Gastrocnemius medialis (tissue), 4 donors: ENCODE measurements at regions not wholly inside any gene's neighbourhood (a gene's known extent, or its start where the extent isn't known, plus 50 kb on each side); places are given as distances from the start of the nearest gene placed in this dataset.

Experiments used
- ATAC-seq, 2 donors: fragments of 150-250 bp; one replicate each; pipeline ENCODE4 v1.9.1; 2016
- DNase-seq, 2 donors: peaks; one replicate each; pipeline ENCODE4 v3.0.0-alpha.2; 2019
- H3K27ac ChIP-seq, 4 donors: fragments of 200-600 bp; sonication (generic); 1 replicate in 1 of 4; 2 replicates in 3 of 4; pipeline ENCODE4 v1.5.1; 2016 to 2018; ENCODE audit warnings: mild to moderate bottlenecking in 2 of 4, moderate library complexity in 1 of 4
- H3K27me3 ChIP-seq, 3 donors: fragments of 200-600 bp; sonication (generic) in 2 of 3; 1 replicate in 1 of 3; 2 replicates in 2 of 3; pipeline versions ENCODE4 v1.5.1 to v1.6.0; 2016 to 2019; ENCODE audit warnings: mild to moderate bottlenecking in 1 of 3, moderate library complexity in 1 of 3
- H3K36me3 ChIP-seq, 2 donors: fragments of 200-600 bp; sonication (generic) in 1 of 2; one replicate each; pipeline ENCODE4 v1.5.1; 2017 to 2018
- H3K4me1 ChIP-seq, 2 donors: fragments of 200-600 bp; sonication (generic) in 1 of 2; one replicate each; pipeline ENCODE4 v1.5.1; 2016 to 2017; ENCODE audit warnings: mild to moderate bottlenecking in 2 of 2
- H3K4me3 ChIP-seq, 4 donors: fragments of 200-600 bp; sonication (generic) in 3 of 4; 1 replicate in 1 of 4; 2 replicates in 3 of 4; pipeline ENCODE4 v1.5.1; 2016 to 2019; ENCODE audit warnings: mild to moderate bottlenecking in 2 of 4
- H3K9me3 ChIP-seq, 3 donors: fragments of 200-600 bp; sonication (generic) in 2 of 3; 1 replicate in 1 of 3; 2 replicates in 2 of 3; pipeline ENCODE4 v1.5.1; 2016 to 2019
- POLR2A ChIP-seq, 2 donors: fragments of 450-650 bp; IDR thresholded peaks; one replicate each; pipeline ENCODE4 v1.6.1; 2017; ENCODE audit warnings: antibody characterized with exemption in 2 of 2, mild to moderate bottlenecking in 2 of 2, moderate library complexity in 2 of 2
- in situ Hi-C, 4 donors: fragments of 200-750 bp; cut with MboI; loops; one replicate each; pipeline versions ENCODE4 v1.15.0 to v1.8.0; 2017; ENCODE audit warnings: low sequenced_read_pairs in 4 of 4
- intact Hi-C: fragments of 100-400 bp; cut with DNase I; formaldehyde crosslinking; loops from one replicate; pipeline ENCODE4 v1.15.1; 2023; ENCODE audit warnings: low total_unique reads
- TF ChIP-seq, protein P1 (sequence below), 5 experiments: fragments of 450-650 bp in 3 of 5; fragments of 200-600 bp in 2 of 5; sonication (generic) in 2 of 5; IDR thresholded peaks in 4 of 5; conservative IDR thresholded peaks in 1 of 5; 1 replicate in 4 of 5; 2 replicates in 1 of 5; pipeline ENCODE4 v1.5.1; 2016 to 2019; ENCODE audit warnings: antibody characterized with exemption in 5 of 5, mild to moderate bottlenecking in 3 of 5, moderate library complexity in 3 of 5

DNA sequence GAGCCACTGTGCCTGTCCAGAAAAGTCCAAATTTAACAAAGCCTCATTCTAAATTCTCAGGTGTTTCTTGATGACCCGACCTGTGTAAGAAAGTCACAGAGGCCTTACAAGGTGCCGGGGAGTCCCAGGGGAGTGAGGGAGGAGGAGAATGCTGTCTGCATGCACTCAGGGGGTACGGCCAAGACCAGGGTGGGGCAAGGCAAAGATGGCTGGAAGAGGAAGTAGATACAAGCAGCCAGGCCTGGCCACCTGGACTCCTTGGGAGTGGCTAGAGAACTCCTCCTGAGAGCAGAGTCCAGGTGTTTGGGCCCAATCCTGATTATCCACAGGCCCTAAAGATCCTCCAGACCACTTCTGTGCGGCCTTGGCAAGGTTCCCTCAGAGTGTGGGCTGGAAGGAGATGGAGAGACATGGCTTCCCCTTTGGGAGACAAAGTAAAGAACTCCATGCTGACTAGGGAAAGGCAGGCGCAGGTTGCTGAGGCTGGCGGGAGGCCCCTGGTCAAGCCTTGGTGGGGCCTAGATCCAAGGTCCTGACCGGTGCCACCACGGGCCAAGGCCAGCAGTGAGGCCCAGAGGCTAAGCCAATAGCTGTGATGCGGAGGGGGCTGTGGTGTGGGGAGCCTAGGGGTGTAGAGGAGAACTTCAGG lies 74.7 kb downstream of the COPS8 start:
- Histone ChIP-seq H3K4me3 (no peak overlapping the region), H3K4me1 (peaks cover 5 to 17% of the 10 kb centered on the region in 2 donors), H3K9me3 (no peaks in the 10 kb centered on the region), H3K36me3 (no peaks in the 10 kb centered on the region), H3K27ac (peak overlapping the region; percentile 75 to 81 (median 78)), H3K27me3 (no peaks in the 10 kb centered on the region)
- no peak for DNase-seq
- intact Hi-C loops (no loop called here), in situ Hi-C loops (loop anchor here in 1 of 4 donors (10.0 kb wide), 1 partner anchor 244 kb away; no protein-coding TSS in a partner anchor)
- TF ChIP-seq POLR2A (IDR thresholded peaks at IDR 0.05) = no peak
- TF ChIP-seq, protein P1, sequence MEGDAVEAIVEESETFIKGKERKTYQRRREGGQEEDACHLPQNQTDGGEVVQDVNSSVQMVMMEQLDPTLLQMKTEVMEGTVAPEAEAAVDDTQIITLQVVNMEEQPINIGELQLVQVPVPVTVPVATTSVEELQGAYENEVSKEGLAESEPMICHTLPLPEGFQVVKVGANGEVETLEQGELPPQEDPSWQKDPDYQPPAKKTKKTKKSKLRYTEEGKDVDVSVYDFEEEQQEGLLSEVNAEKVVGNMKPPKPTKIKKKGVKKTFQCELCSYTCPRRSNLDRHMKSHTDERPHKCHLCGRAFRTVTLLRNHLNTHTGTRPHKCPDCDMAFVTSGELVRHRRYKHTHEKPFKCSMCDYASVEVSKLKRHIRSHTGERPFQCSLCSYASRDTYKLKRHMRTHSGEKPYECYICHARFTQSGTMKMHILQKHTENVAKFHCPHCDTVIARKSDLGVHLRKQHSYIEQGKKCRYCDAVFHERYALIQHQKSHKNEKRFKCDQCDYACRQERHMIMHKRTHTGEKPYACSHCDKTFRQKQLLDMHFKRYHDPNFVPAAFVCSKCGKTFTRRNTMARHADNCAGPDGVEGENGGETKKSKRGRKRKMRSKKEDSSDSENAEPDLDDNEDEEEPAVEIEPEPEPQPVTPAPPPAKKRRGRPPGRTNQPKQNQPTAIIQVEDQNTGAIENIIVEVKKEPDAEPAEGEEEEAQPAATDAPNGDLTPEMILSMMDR (IDR thresholded peaks at IDR 0.05 in 4 of 5, conservative IDR thresholded peaks at IDR 0.05 in 1 of 5) = no peak
- ATAC-seq = no peak

DNA sequence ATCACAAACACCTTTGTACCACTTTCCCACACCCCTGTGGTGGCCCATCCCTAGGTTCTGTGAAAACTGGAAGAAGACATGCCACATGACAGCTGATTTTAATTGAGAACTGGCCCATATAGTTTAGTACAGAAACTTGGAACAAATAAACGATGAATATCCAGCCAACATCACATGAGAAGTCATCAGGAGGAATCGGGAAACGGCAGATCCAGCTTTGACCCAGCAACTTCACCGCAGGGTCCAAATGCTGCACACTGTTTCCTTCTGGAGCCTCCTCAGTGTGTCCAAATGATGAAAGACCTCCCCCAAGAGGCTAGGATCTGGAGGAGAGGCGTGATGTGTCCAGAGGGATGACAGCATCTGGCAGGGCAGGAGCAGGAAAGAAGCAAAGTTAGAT lies 75.5 kb downstream of the COPS8 start:
- TF ChIP-seq, protein P1 (IDR thresholded peaks at IDR 0.05 in 4 of 5, conservative IDR thresholded peaks at IDR 0.05 in 1 of 5) = no peak
- TF ChIP-seq POLR2A (IDR thresholded peaks at IDR 0.05) = peak in 1 of 2 donors; percentile 32
- no peaks in the 10 kb centered on the region for H3K36me3 ChIP-seq
- H3K27me3 ChIP-seq = no peaks in the 10 kb centered on the region
- H3K9me3 ChIP-seq = no peaks in the 10 kb centered on the region
- DNase-seq = peak; percentile 63 to 82
- peak overlapping the region; percentile 75 to 81 (median 78) for H3K27ac ChIP-seq
- intact Hi-C loops = no loop called here
- H3K4me3 ChIP-seq = no peak overlapping the region
- in situ Hi-C loops = loop anchor here in 1 of 4 donors (10.0 kb wide), 1 partner anchor 244 kb away; no protein-coding TSS in a partner anchor
- H3K4me1 ChIP-seq = peaks cover 5 to 17% of the 10 kb centered on the region in 2 donors
- ATAC-seq = peak; percentile 55 to 72

DNA sequence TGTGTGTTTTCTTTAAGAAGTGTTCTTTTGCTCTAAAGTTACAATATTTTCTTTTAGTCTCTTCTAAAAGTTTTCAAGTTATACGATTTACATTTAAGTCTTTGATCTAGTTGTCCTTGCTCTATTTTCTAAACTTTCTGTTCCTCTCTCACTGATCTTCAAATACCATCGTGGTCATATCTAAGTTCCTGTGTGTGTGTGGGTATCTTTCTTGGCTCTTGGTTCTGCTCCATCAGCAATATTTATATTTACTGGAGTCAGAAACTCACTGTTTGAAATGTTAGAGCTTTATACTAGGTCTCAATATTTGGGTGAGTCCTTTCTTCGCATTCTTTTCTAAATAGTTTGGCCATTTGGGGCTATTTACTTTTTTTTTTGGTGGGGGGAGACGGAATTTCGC lies 77.3 kb downstream of the COPS8 start:
- ATAC-seq = no peak
- no peaks in the 10 kb centered on the region for H3K27me3 ChIP-seq
- peak overlapping the region in 1 of 4 donors; percentile 19 for H3K27ac ChIP-seq
- no peaks in the 10 kb centered on the region for H3K9me3 ChIP-seq
- DNase-seq = no peak
- intact Hi-C loops (no loop called here), in situ Hi-C loops (loop anchor here in 1 of 4 donors (10.0 kb wide), 1 partner anchor 242 kb away; no protein-coding TSS in a partner anchor)
- H3K36me3 ChIP-seq = no peaks in the 10 kb centered on the region
- no peak overlapping the region for H3K4me3 ChIP-seq
- TF ChIP-seq, protein P1 (IDR thresholded peaks at IDR 0.05 in 4 of 5, conservative IDR thresholded peaks at IDR 0.05 in 1 of 5) = no peak
- no peak for TF ChIP-seq POLR2A (IDR thresholded peaks at IDR 0.05)
- H3K4me1 ChIP-seq = peaks cover 5 to 13% of the 10 kb centered on the region in 2 donors

DNA sequence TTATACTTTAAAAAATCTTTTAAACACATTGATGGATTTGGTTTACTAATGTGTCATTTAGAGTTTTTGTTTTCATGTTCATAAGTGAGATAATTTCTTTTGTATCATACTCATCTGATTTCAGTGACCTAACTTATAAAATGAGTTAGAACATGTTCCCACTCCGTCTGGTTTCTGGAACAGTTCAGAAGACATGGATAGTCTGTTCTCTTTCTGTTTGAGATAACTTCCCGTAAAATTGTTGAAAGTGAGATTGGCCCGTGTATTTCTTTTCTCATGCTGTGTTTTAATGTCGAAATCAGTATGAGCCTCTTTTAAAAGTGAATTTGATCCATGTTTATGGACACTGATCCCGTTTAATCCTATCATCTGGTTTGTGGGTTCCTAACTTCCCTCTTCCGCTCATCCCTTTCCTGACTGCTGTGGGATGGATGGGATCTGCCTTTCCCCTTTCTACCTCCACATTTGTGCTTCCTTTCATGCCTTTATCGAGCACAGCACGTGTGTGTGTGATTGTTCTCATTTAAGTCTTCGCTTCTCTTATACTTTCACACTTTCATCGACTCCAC lies 78.9 kb downstream of the COPS8 start:
- no peak for DNase-seq
- no peaks in the 10 kb centered on the region for H3K9me3 ChIP-seq
- intact Hi-C loops (loop anchor here (5.0 kb wide), 1 partner anchor 158 kb away; no protein-coding TSS in a partner anchor), in situ Hi-C loops (loop anchor here in 1 of 4 donors (10.0 kb wide), 1 partner anchor 240 kb away; no protein-coding TSS in a partner anchor)
- H3K4me3 ChIP-seq = no peak overlapping the region
- H3K4me1 ChIP-seq = peaks cover 0 to 5% of the 10 kb centered on the region in 2 donors
- no peak for ATAC-seq
- TF ChIP-seq, protein P1 (IDR thresholded peaks at IDR 0.05 in 4 of 5, conservative IDR thresholded peaks at IDR 0.05 in 1 of 5) = no peak
- TF ChIP-seq POLR2A (IDR thresholded peaks at IDR 0.05) = no peak
- H3K27me3 ChIP-seq = no peaks in the 10 kb centered on the region
- H3K36me3 ChIP-seq = no peaks in the 10 kb centered on the region
- H3K27ac ChIP-seq = peak overlapping the region in 2 of 4 donors; percentile 14 to 22
